ENCODE measurements at regions not wholly inside any gene's neighbourhood (a gene's known extent, or its start where the extent isn't known, plus 50 kb on each side); places are given as distances from the start of the nearest gene placed in this dataset.
"Not testable (repeated sequence)": the region's sequence is repeated elsewhere in the genome, so short reads cannot be mapped to it uniquely, and the experiment has no call there.

- Histone ChIP-seq H4K20me1 (ENCODE audit: insufficient read depth, low read length) (no peaks in the 10 kb centered on the region), H2AFZ (ENCODE audit: low read length) (no peak overlapping the region)
These were observed 84.7 kb upstream of the CYRIA start for GRCh38 chr2:16750175-16750924.

GRCh38 chr2:16748511-16749266, 83.1 kb upstream of the CYRIA start:
- not testable (repeated sequence) for H2AFZ ChIP-seq (ENCODE audit: low read length); H3K4me2 ChIP-seq (ENCODE audit: low read depth, low read length)

More at GRCh38 chr2:16750175-16750924, 84.7 kb upstream of the CYRIA start:
- no peak for TF ChIP-seq CTCF (IDR thresholded peaks at IDR 0.05; ENCODE audit: low read length)
- no peak for TF ChIP-seq EZH2phosphoT487 (IDR thresholded peaks at IDR 0.05; ENCODE audit: low read length)
- TF ChIP-seq EZH2 (optimal IDR thresholded peaks at IDR 0.05; ENCODE audit: low read depth, low read length) = no peak
- no peaks in the 10 kb centered on the region for H3K27me3 ChIP-seq (replicated peaks; ENCODE audit: insufficient read depth, low read length)
- H3K27ac ChIP-seq (ENCODE audit: low read length) = no peak overlapping the region
- H3K9me2 ChIP-seq (replicated peaks; ENCODE audit: insufficient read depth, low read length) = no peaks in the 10 kb centered on the region
- H3K4me3 ChIP-seq (ENCODE audit: low read length) = no peak overlapping the region
- H3K36me3 ChIP-seq (replicated peaks; ENCODE audit: insufficient read depth, low read length) = no peaks in the 10 kb centered on the region
- no peaks in the 10 kb centered on the region for H3K79me2 ChIP-seq (ENCODE audit: low read length)
- H3K9me3 ChIP-seq (replicated peaks; ENCODE audit: insufficient read depth, low read length) = no peaks in the 10 kb centered on the region
- no peaks in the 10 kb centered on the region for H3F3A ChIP-seq (ENCODE audit: insufficient read depth, low read length)
- no peaks in the 10 kb centered on the region for H3K4me1 ChIP-seq (ENCODE audit: low read length)
- no peak for DNase-seq
- H3K4me2 ChIP-seq (ENCODE audit: low read depth, low read length) = no peak overlapping the region
- H3K9ac ChIP-seq (ENCODE audit: low read length) = no peak overlapping the region

GRCh38 chr2:16747689-16748088, 82.1 kb upstream of the CYRIA start:
- Histone ChIP-seq H3K27me3 (replicated peaks; ENCODE audit: insufficient read depth, low read length) (no peaks in the 10 kb centered on the region), H3K4me1 (ENCODE audit: low read length) (no peaks in the 10 kb centered on the region), H4K20me1 (ENCODE audit: insufficient read depth, low read length) (no peaks in the 10 kb centered on the region), H3K9me2 (replicated peaks; ENCODE audit: insufficient read depth, low read length) (no peaks in the 10 kb centered on the region), H3K4me2 (ENCODE audit: low read depth, low read length) (no peak overlapping the region), H3K36me3 (replicated peaks; ENCODE audit: insufficient read depth, low read length) (no peaks in the 10 kb centered on the region), H3K4me3 (ENCODE audit: low read length) (no peak overlapping the region), H3K9ac (ENCODE audit: low read length) (no peak overlapping the region), H3K27ac (ENCODE audit: low read length) (no peak overlapping the region), H2AFZ (ENCODE audit: low read length) (no peak overlapping the region), H3F3A (ENCODE audit: insufficient read depth, low read length) (no peaks in the 10 kb centered on the region), H3K9me3 (replicated peaks; ENCODE audit: insufficient read depth, low read length) (no peaks in the 10 kb centered on the region), H3K79me2 (ENCODE audit: low read length) (no peaks in the 10 kb centered on the region)
- TF ChIP-seq EZH2 (optimal IDR thresholded peaks at IDR 0.05; ENCODE audit: low read depth, low read length) (no peak), CTCF (IDR thresholded peaks at IDR 0.05; ENCODE audit: low read length) (no peak), EZH2phosphoT487 (IDR thresholded peaks at IDR 0.05; ENCODE audit: low read length) (no peak)
- DNase-seq = no peak

More at GRCh38 chr2:16748511-16749266, 83.1 kb upstream of the CYRIA start:
- H3K9ac ChIP-seq (ENCODE audit: low read length); H3K9me2 ChIP-seq (replicated peaks; ENCODE audit: insufficient read depth, low read length); DNase-seq; H3F3A ChIP-seq (ENCODE audit: insufficient read depth, low read length); H3K9me3 ChIP-seq (replicated peaks; ENCODE audit: insufficient read depth, low read length); H3K36me3 ChIP-seq (replicated peaks; ENCODE audit: insufficient read depth, low read length); H3K79me2 ChIP-seq (ENCODE audit: low read length); H4K20me1 ChIP-seq (ENCODE audit: insufficient read depth, low read length); H3K27ac ChIP-seq (ENCODE audit: low read length); H3K4me3 ChIP-seq (ENCODE audit: low read length); H3K27me3 ChIP-seq (replicated peaks; ENCODE audit: insufficient read depth, low read length); H3K4me1 ChIP-seq (ENCODE audit: low read length): not testable (repeated sequence)

GRCh38 chr2:16747257-16747656, 81.6 kb upstream of the CYRIA start:
- DNase-seq = no peak
- Histone ChIP-seq H2AFZ (ENCODE audit: low read length) (no peak overlapping the region), H3K4me3 (ENCODE audit: low read length) (no peak overlapping the region), H3K4me2 (ENCODE audit: low read depth, low read length) (no peak overlapping the region), H3K9ac (ENCODE audit: low read length) (no peak overlapping the region), H3K9me3 (replicated peaks; ENCODE audit: insufficient read depth, low read length) (no peaks in the 10 kb centered on the region), H3K4me1 (ENCODE audit: low read length) (no peaks in the 10 kb centered on the region), H3K9me2 (replicated peaks; ENCODE audit: insufficient read depth, low read length) (no peaks in the 10 kb centered on the region), H3F3A (ENCODE audit: insufficient read depth, low read length) (no peaks in the 10 kb centered on the region), H3K27me3 (replicated peaks; ENCODE audit: insufficient read depth, low read length) (no peaks in the 10 kb centered on the region), H3K36me3 (replicated peaks; ENCODE audit: insufficient read depth, low read length) (no peaks in the 10 kb centered on the region), H3K27ac (ENCODE audit: low read length) (no peak overlapping the region), H3K79me2 (ENCODE audit: low read length) (no peaks in the 10 kb centered on the region), H4K20me1 (ENCODE audit: insufficient read depth, low read length) (no peaks in the 10 kb centered on the region)
- TF ChIP-seq EZH2phosphoT487 (IDR thresholded peaks at IDR 0.05; ENCODE audit: low read length) (no peak), EZH2 (optimal IDR thresholded peaks at IDR 0.05; ENCODE audit: low read depth, low read length) (no peak), CTCF (IDR thresholded peaks at IDR 0.05; ENCODE audit: low read length) (no peak)
